AG09309 (cell line): ENCODE measurements at regions not wholly inside any gene's neighbourhood (a gene's known extent, or its start where the extent isn't known, plus 50 kb on each side); places are given as distances from the start of the nearest gene placed in this dataset.

Experiments
- DNase-seq: peaks from one replicate; pipeline ENCODE4 v3.0.0-alpha.2; 2010; ENCODE audit warnings: low read depth
- H3K4me3 ChIP-seq: 2 replicates; pipeline ENCODE4 v1.5.1; 2011; ENCODE audit warnings: mild to moderate bottlenecking, low read depth, low read length, moderate library complexity; ENCODE audit not compliant: control insufficient read depth
- CTCF ChIP-seq: IDR thresholded peaks from 2 replicates; pipeline ENCODE4 v1.5.1; 2011; ENCODE audit warnings: mild to moderate bottlenecking, low read depth, low read length, inconsistent platforms; ENCODE audit not compliant: insufficient read depth, control insufficient read depth; ENCODE audit errors: missing control alignments

DNA sequence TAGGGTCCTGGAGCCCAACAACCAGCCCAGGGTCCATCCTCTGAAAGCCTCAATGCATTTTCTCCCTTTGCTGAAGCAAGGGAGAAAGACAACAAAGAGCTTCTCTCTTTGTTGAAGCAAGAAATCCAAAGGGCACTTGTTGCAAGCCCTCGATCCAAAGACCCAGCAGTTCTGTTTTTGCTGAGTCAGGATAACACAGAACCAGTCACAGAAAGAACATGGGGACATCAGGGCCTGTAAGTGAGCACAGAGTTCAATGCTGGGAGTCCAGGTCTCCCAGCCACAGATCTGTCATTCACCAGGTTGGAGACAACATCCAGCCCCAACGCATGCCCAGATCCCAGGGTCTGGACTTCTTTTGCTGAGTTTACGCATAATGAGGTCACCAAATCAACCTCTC lies 315.8 kb upstream of the KLHL29 start:
- no peak for TF ChIP-seq CTCF
- no peak overlapping the region for H3K4me3 ChIP-seq
- no peak for DNase-seq

GRCh38 chr2:23069923-23070322 lies 315.1 kb upstream of the KLHL29 start:
- DNase-seq, result no peak
- no peak for TF ChIP-seq CTCF
- H3K4me3 ChIP-seq, result no peak overlapping the region

- TF ChIP-seq CTCF, result no peak
- DNase-seq, result no peak
- H3K4me3 ChIP-seq, result no peak overlapping the region
These were observed 311.9 kb upstream of the KLHL29 start for GRCh38 chr2:23073056-23073455.

- DNase-seq, result no peak
- TF ChIP-seq CTCF, result no peak
- no peak overlapping the region for H3K4me3 ChIP-seq
These were observed 311.3 kb upstream of the KLHL29 start for GRCh38 chr2:23073671-23074070.

DNA sequence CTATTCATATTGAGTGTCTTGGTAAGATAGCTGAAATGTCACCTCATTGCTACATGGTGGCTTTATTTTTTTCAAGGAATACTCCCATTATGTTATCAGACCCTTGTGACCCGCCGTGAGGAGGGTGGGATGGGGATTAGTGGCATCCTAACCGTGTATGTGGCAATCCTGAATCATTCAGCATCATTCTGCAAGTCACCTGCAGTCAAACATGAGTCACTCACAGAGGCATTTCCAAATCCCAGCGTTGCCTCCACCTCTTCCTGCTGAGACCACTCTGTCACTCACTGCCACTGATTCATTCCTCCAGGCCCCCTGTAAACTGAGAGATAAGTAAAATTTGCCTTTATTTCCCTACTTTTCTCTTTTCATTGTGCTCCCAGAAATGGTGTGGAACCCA lies 307.4 kb upstream of the KLHL29 start:
- H3K4me3 ChIP-seq, result no peak overlapping the region
- no peak for DNase-seq
- TF ChIP-seq CTCF, result no peak

DNA sequence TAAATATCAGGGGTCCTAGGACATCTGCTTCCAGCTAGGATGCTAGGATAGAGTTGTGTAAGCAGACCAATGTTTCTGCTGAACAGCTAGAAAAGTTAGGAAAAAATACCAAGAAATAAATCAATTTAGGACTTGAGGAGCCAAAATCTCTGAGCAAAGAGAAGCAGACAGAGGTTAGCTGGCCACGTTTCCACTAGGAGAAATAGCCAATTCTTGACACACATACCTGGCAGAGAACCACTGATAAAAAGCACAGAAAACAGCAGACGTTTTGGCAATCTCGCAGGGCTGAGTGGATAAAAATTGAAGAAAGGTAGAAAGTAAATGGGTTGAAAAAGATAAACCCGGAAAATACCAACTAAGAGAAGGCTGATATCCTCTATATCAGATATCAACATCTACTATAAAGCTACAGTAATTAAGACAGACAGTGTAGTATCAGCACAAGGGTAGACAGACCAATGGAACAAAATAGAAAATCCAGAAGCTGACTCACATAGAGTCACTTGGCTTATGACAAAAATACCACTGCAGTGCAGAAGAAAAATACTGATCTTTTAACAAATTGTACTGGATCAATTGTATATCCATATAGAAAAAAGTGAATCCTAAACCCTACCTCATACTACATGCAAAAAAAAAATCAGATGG lies 306.1 kb upstream of the KLHL29 start:
- TF ChIP-seq CTCF, result no peak
- DNase-seq, result no peak
- H3K4me3 ChIP-seq, result no peak overlapping the region

DNA sequence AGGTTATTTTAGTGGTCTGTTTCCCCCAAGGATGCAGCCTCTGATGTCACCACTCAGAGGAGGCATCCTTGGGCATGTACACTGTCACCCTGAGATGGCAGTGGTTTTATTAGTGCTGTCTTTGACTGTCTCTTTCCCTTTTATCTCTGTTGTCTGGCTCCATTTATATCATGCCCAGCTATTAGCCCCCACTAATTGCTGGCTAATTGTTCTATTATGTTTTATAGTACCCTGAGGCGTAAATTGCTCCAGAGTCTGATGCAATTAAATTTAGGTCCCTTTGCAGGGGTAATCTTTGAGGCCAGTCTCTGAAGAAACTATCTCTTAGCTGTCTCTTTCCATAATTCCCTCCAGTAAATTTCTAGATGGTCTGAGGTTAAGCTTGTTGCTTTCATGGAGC lies 301.0 kb upstream of the KLHL29 start:
- no peak for DNase-seq
- TF ChIP-seq CTCF, result no peak
- no peak overlapping the region for H3K4me3 ChIP-seq
